Endothelial cell of umbilical vein (primary cell): ENCODE measurements at regions not wholly inside any gene's neighbourhood (a gene's known extent, or its start where the extent isn't known, plus 50 kb on each side); places are given as distances from the start of the nearest gene placed in this dataset.

ENCODE experiments used
- BruUV-seq: library from RNA; stranded (reverse); fragments of 400-500 nt; replicated peaks from 2 replicates; lab custom pipeline; 2021; lab: Mats Ljungman, UMichigan
- CTCF ChIA-PET: fragments of 300-600, 350-600 bp; sonication (Branson Sonifier 250); formaldehyde crosslinking; loops from one replicate; lab custom pipeline; 2021; ENCODE audit warnings: antibody characterized with exemption, inconsistent platforms; lab: Charles Lee
- POLR2A ChIA-PET: fragments of 300-600, 350-600 bp; sonication (Branson Sonifier 250); formaldehyde crosslinking; loops from one replicate; lab custom pipeline; 2021; ENCODE audit warnings: antibody characterized with exemption, inconsistent platforms; lab: Charles Lee
- DNase-seq: peaks from one replicate; pipeline ENCODE4 v3.0.0-alpha.2; 2011; ENCODE audit warnings: low read depth, low spot score
- FAIRE-seq: peaks from 2 replicates; lab custom pipeline; 2011; peaks lifted over from hg19 to GRCh38; lab: Jason Lieb, UNC
- H2AFZ ChIP-seq: 2 replicates; pipeline ENCODE4 v1.6.0; 2012; ENCODE audit warnings: low read depth, low read length, control low read depth, inconsistent platforms
- H3K27ac ChIP-seq: 2 replicates; pipeline ENCODE4 v1.5.1; 2011; ENCODE audit warnings: low read depth, mild to moderate bottlenecking, control low read depth, low read length, moderate library complexity; ENCODE audit not compliant: insufficient read depth
- H3K27me3 ChIP-seq, 2 experiments: 2 replicates each; pipeline versions ENCODE4 v1.6.0 to v1.6.1; 2011; ENCODE audit warnings: low read length in 2 of 2, mixed read lengths in 1 of 2; ENCODE audit not compliant: control insufficient read depth in 2 of 2, insufficient read depth in 2 of 2
- H3K36me3 ChIP-seq, 2 experiments: 2 replicates in 1 of 2; 3 replicates in 1 of 2; pipeline ENCODE4 v1.5.1; 2011; ENCODE audit warnings: low read length in 2 of 2, mild to moderate bottlenecking in 1 of 2, moderate library complexity in 1 of 2; ENCODE audit not compliant: control insufficient read depth in 2 of 2, insufficient read depth in 2 of 2; ENCODE audit errors: extremely low read depth in 1 of 2
- H3K4me1 ChIP-seq: 3 replicates; pipeline ENCODE4 v1.5.1; 2011; ENCODE audit warnings: mild to moderate bottlenecking, low read length; ENCODE audit not compliant: control insufficient read depth, insufficient read depth; ENCODE audit errors: extremely low read depth
- H3K4me2 ChIP-seq: 2 replicates; pipeline ENCODE4 v1.6.1; 2011; ENCODE audit warnings: low read length, control low read depth, mixed read lengths; ENCODE audit not compliant: insufficient read depth
- H3K4me3 ChIP-seq, 3 experiments: fragments of 200-600 bp in 1 of 3; sonication (generic), shearing (Covaris generic) in 1 of 3; replicated peaks in 1 of 3; 2 replicates each; pipeline ENCODE4 v1.5.1; 2011 to 2016; ENCODE audit warnings: control low read depth in 3 of 3, low read length in 3 of 3, mild to moderate bottlenecking in 2 of 3, inconsistent platforms in 1 of 3, low read depth in 1 of 3, moderate library complexity in 1 of 3; ENCODE audit not compliant: insufficient read depth in 1 of 3
- H3K79me2 ChIP-seq: 2 replicates; pipeline ENCODE4 v1.6.0; 2012; ENCODE audit warnings: low read length, inconsistent platforms; ENCODE audit not compliant: control insufficient read depth, insufficient read depth
- H3K9ac ChIP-seq: replicated peaks from 2 replicates; pipeline ENCODE3; 2011; ENCODE audit warnings: low read length, control low read depth; ENCODE audit not compliant: insufficient read depth; ENCODE audit errors: extremely low read depth
- H3K9me1 ChIP-seq: replicated peaks from 3 replicates; pipeline ENCODE4 v1.6.0; 2011; ENCODE audit warnings: mild to moderate bottlenecking, low read length; ENCODE audit not compliant: control insufficient read depth, insufficient read depth; ENCODE audit errors: extremely low read depth
- H3K9me3 ChIP-seq: replicated peaks from 2 replicates; pipeline ENCODE4 v1.5.1; 2012; ENCODE audit warnings: low read length, inconsistent platforms; ENCODE audit not compliant: control insufficient read depth, insufficient read depth
- H4K20me1 ChIP-seq: replicated peaks from 2 replicates; pipeline ENCODE3; 2011; ENCODE audit warnings: mild to moderate bottlenecking, low read length; ENCODE audit not compliant: control insufficient read depth, insufficient read depth; ENCODE audit errors: extremely low read depth
- CTCF ChIP-seq, 2 donors: IDR thresholded peaks; 1 replicate in 1 of 2; 2 replicates in 1 of 2; pipeline ENCODE4 v1.5.1; 2011; ENCODE audit warnings: low read length in 2 of 2, mild to moderate bottlenecking in 2 of 2, moderate library complexity in 2 of 2, control low read depth in 1 of 2, inconsistent platforms in 1 of 2, low read depth in 1 of 2; ENCODE audit not compliant: insufficient read depth in 1 of 2; ENCODE audit errors: extremely low read depth in 1 of 2
- EZH2 ChIP-seq: IDR thresholded peaks from 2 replicates; pipeline ENCODE4 v1.6.1; 2012; ENCODE audit warnings: borderline replicate concordance, low read depth, mild to moderate bottlenecking, moderate library complexity, low read length, inconsistent platforms; ENCODE audit not compliant: severe bottlenecking
- FOS ChIP-seq: IDR thresholded peaks from 2 replicates; pipeline ENCODE4 v1.6.1; 2011; ENCODE audit warnings: mild to moderate bottlenecking, low read length, moderate library complexity, borderline replicate concordance; ENCODE audit not compliant: insufficient read depth
- GATA2 ChIP-seq: IDR thresholded peaks from 2 replicates; pipeline ENCODE4 v1.7.0; 2011; ENCODE audit warnings: low read depth, mild to moderate bottlenecking, moderate library complexity, mixed read lengths, low read length; ENCODE audit not compliant: insufficient read length, insufficient read depth
- JUN ChIP-seq: IDR thresholded peaks from 2 replicates; pipeline ENCODE4 v1.6.1; 2011; ENCODE audit warnings: borderline replicate concordance, low read depth; ENCODE audit not compliant: insufficient read length, insufficient read depth
- MAX ChIP-seq: IDR thresholded peaks from 2 replicates; pipeline ENCODE4 v1.6.1; 2011; ENCODE audit not compliant: insufficient read depth, insufficient read length
- MYC ChIP-seq: IDR thresholded peaks from one replicate; pipeline ENCODE4 v1.6.1; 2011; ENCODE audit warnings: mild to moderate bottlenecking, low read depth, low read length
- POLR2A ChIP-seq: IDR thresholded peaks from 2 replicates; pipeline ENCODE4 v1.6.1; 2012; ENCODE audit warnings: low read depth, mild to moderate bottlenecking, control low read depth, low read length
- POLR2AphosphoS5 ChIP-seq: IDR thresholded peaks from 2 replicates; pipeline ENCODE4 v1.6.1; 2012; ENCODE audit warnings: low read depth, mild to moderate bottlenecking, control low read depth, low read length, moderate library complexity; ENCODE audit not compliant: insufficient read depth
- dilution Hi-C: fragments of 300-500 bp; cut with MboI; formaldehyde crosslinking; loops from one replicate; pipeline ENCODE4 v1.15.0; 2019; ENCODE audit warnings: low sequenced_read_pairs; ENCODE audit not compliant: extremely low pct_ligation_motif_present
- intact Hi-C: fragments of 100-400 bp; cut with micrococcal nuclease; formaldehyde crosslinking; loops from one replicate; pipeline ENCODE4 v1.10.0; 2022

GRCh38 chr9:23426144-23426543 lies 399.9 kb downstream of the ELAVL2 start:
- DNase-seq (no peak), FAIRE-seq (no peak)
- Histone ChIP-seq H3K4me3 (no peak overlapping the region), H3K27me3 (no peaks in the 10 kb centered on the region), H3K9me1 (no peaks in the 10 kb centered on the region), H3K4me2 (no peak overlapping the region), H2AFZ (no peak overlapping the region), H3K36me3 (no peaks in the 10 kb centered on the region), H3K9ac (no peak overlapping the region), H3K4me1 (no peaks in the 10 kb centered on the region), H3K79me2 (no peaks in the 10 kb centered on the region), H4K20me1 (no peaks in the 10 kb centered on the region), H3K9me3 (no peaks in the 10 kb centered on the region), H3K27ac (no peak overlapping the region)
- dilution Hi-C loops (no loop called here), intact Hi-C loops (no loop called here)
- ChIA-PET CTCF (no interaction called here), POLR2A (no interaction called here)
- no TSS peak for BruUV-seq
- TF ChIP-seq MYC, result no peak
- TF ChIP-seq GATA2, result no peak
- TF ChIP-seq EZH2, result no peak
- no peak for TF ChIP-seq POLR2A
- TF ChIP-seq FOS, result no peak
- no peak for TF ChIP-seq JUN
- TF ChIP-seq POLR2AphosphoS5, result no peak
- TF ChIP-seq CTCF (IDR thresholded peaks at IDR 0.05; ENCODE audit: extremely low read depth in 1 of 2, insufficient read depth in 1 of 2, low read depth in 1 of 2, low read length in 2 of 2), result no peak
- no peak for TF ChIP-seq MAX
